ENCODE measurements at regions not wholly inside any gene's neighbourhood (a gene's known extent, or its start where the extent isn't known, plus 50 kb on each side); places are given as distances from the start of the nearest gene placed in this dataset.

GRCh38 chr3:59663076-59663850, 613.4 kb upstream of the CFAP20DC start:
- no peak overlapping the region for H3K4me2 ChIP-seq (ENCODE audit: low read length)
- no peak overlapping the region for H2AFZ ChIP-seq (ENCODE audit: low read depth, low read length)
- H3K4me1 Mint-ChIP-seq (ENCODE audit: low read depth, unreplicated experiment): peaks cover 2% of the 10 kb centered on the region
- peaks cover 1% of the 10 kb centered on the region for H3K9me3 Mint-ChIP-seq (ENCODE audit: unreplicated experiment)
- H3K36me3 Mint-ChIP-seq (ENCODE audit: low read depth, unreplicated experiment): no peaks in the 10 kb centered on the region
- no peak overlapping the region for H3K4me3 ChIP-seq (ENCODE audit: insufficient read depth, low read depth, low read length)
- H3K79me2 ChIP-seq (ENCODE audit: insufficient read depth, low read length): no peaks in the 10 kb centered on the region
- no peak overlapping the region for H3K27ac ChIP-seq (ENCODE audit: low read depth, low read length)
- no peaks in the 10 kb centered on the region for H3K4me1 ChIP-seq (ENCODE audit: insufficient read depth, low read length)
- H3K9ac ChIP-seq (ENCODE audit: low read length): no peak overlapping the region
- no peak overlapping the region for H3K4me3 Mint-ChIP-seq (ENCODE audit: unreplicated experiment)
- H3K27me3 ChIP-seq (ENCODE audit: insufficient read depth, low read length): no peaks in the 10 kb centered on the region
- DNase-seq (ENCODE audit: low read depth) (no peak), FAIRE-seq (no peak)
- TF ChIP-seq CTCF (IDR thresholded peaks at IDR 0.05; ENCODE audit: insufficient read depth, low read depth, low read length): no peak
- TF ChIP-seq EZH2 (IDR thresholded peaks at IDR 0.05; ENCODE audit: insufficient read depth, low read length): no peak
- no peaks in the 10 kb centered on the region for H3K36me3 ChIP-seq (ENCODE audit: insufficient read depth, low read length)
- H4K20me1 ChIP-seq (ENCODE audit: insufficient read depth, low read length): no peaks in the 10 kb centered on the region
- H3K27ac Mint-ChIP-seq (ENCODE audit: unreplicated experiment): no peak overlapping the region
- no peaks in the 10 kb centered on the region for H3K27me3 Mint-ChIP-seq (ENCODE audit: low read depth, unreplicated experiment)
- H3K9me3 ChIP-seq (ENCODE audit: insufficient read depth, low read depth, low read length): no peaks in the 10 kb centered on the region

- Histone ChIP-seq H3K36me3 (ENCODE audit: insufficient read depth, low read length) (no peaks in the 10 kb centered on the region), H3K9ac (ENCODE audit: low read length) (no peak overlapping the region), H3K4me1 (ENCODE audit: insufficient read depth, low read length) (no peaks in the 10 kb centered on the region), H3K9me3 (ENCODE audit: insufficient read depth, low read depth, low read length) (no peaks in the 10 kb centered on the region), H3K27ac (ENCODE audit: low read depth, low read length) (no peak overlapping the region), H3K4me2 (ENCODE audit: low read length) (no peak overlapping the region), H4K20me1 (ENCODE audit: insufficient read depth, low read length) (no peaks in the 10 kb centered on the region), H3K79me2 (ENCODE audit: insufficient read depth, low read length) (no peaks in the 10 kb centered on the region), H3K4me3 (ENCODE audit: insufficient read depth, low read depth, low read length) (no peak overlapping the region), H2AFZ (ENCODE audit: low read depth, low read length) (no peak overlapping the region), H3K27me3 (ENCODE audit: insufficient read depth, low read length) (no peaks in the 10 kb centered on the region)
- no peak overlapping the region for H3K4me3 Mint-ChIP-seq (ENCODE audit: unreplicated experiment)
- FAIRE-seq (no peak), DNase-seq (ENCODE audit: low read depth) (no peak)
- H3K27me3 Mint-ChIP-seq (ENCODE audit: low read depth, unreplicated experiment): no peaks in the 10 kb centered on the region
- TF ChIP-seq EZH2 (IDR thresholded peaks at IDR 0.05; ENCODE audit: insufficient read depth, low read length) (no peak), CTCF (IDR thresholded peaks at IDR 0.05; ENCODE audit: insufficient read depth, low read depth, low read length) (no peak)
- H3K27ac Mint-ChIP-seq (ENCODE audit: unreplicated experiment): no peak overlapping the region
- peaks cover 2% of the 10 kb centered on the region for H3K4me1 Mint-ChIP-seq (ENCODE audit: low read depth, unreplicated experiment)
- no peaks in the 10 kb centered on the region for H3K36me3 Mint-ChIP-seq (ENCODE audit: low read depth, unreplicated experiment)
- no peaks in the 10 kb centered on the region for H3K9me3 Mint-ChIP-seq (ENCODE audit: unreplicated experiment)
Measured at GRCh38 chr3:59660852-59661625, 611.2 kb upstream of the CFAP20DC start.
